ENCODE measurements at regions not wholly inside any gene's neighbourhood (a gene's known extent, or its start where the extent isn't known, plus 50 kb on each side); places are given as distances from the start of the nearest gene placed in this dataset.

- Histone ChIP-seq H3K9me3 (ENCODE audit: insufficient read depth, low read length) (no peaks in the 10 kb centered on the region), H3K27me3 (ENCODE audit: insufficient read depth, insufficient read length) (no peaks in the 10 kb centered on the region), H3K4me1 (ENCODE audit: insufficient read depth, insufficient read length) (no peaks in the 10 kb centered on the region), H3K36me3 (ENCODE audit: insufficient read depth, insufficient read length, low read length) (no peaks in the 10 kb centered on the region), H3K9ac (ENCODE audit: insufficient read length, low read depth) (no peak overlapping the region), H3K4me3 (ENCODE audit: insufficient read length, low read depth) (no peak overlapping the region)
- DNase-seq (ENCODE audit: low read depth, low spot score): no peak
- TF ChIP-seq YY1 (IDR thresholded peaks at IDR 0.05; ENCODE audit: insufficient read depth, insufficient read length): no peak
- no peak for TF ChIP-seq SUZ12 (IDR thresholded peaks at IDR 0.05; ENCODE audit: extremely low read depth, insufficient read depth, insufficient read length)
- no peak for TF ChIP-seq ZNF274 (IDR thresholded peaks at IDR 0.05; ENCODE audit: low read depth, low read length)
Measured at GRCh38 chr6:102356170-102356569, 962.7 kb downstream of the GRIK2 start.

GRCh38 chr6:102355578-102355977 is 962.1 kb downstream of the GRIK2 start:
- TF ChIP-seq ZNF274 (IDR thresholded peaks at IDR 0.05; ENCODE audit: low read depth, low read length) (no peak), SUZ12 (IDR thresholded peaks at IDR 0.05; ENCODE audit: extremely low read depth, insufficient read depth, insufficient read length) (no peak), YY1 (IDR thresholded peaks at IDR 0.05; ENCODE audit: insufficient read depth, insufficient read length) (no peak)
- H3K9ac ChIP-seq (ENCODE audit: insufficient read length, low read depth): no peak overlapping the region
- no peaks in the 10 kb centered on the region for H3K9me3 ChIP-seq (ENCODE audit: insufficient read depth, low read length)
- H3K27me3 ChIP-seq (ENCODE audit: insufficient read depth, insufficient read length): no peaks in the 10 kb centered on the region
- peak; percentile 16 for DNase-seq (ENCODE audit: low read depth, low spot score)
- no peak overlapping the region for H3K4me3 ChIP-seq (ENCODE audit: insufficient read length, low read depth)
- no peaks in the 10 kb centered on the region for H3K36me3 ChIP-seq (ENCODE audit: insufficient read depth, insufficient read length, low read length)
- H3K4me1 ChIP-seq (ENCODE audit: insufficient read depth, insufficient read length): no peaks in the 10 kb centered on the region

- H3K4me3 ChIP-seq (ENCODE audit: insufficient read length, low read depth): no peak overlapping the region
Measured at GRCh38 chr6:102352552-102352951, 959.0 kb downstream of the GRIK2 start.

GRCh38 chr6:102344769-102345168 is 951.3 kb downstream of the GRIK2 start:
- Histone ChIP-seq H3K4me3 (ENCODE audit: insufficient read length, low read depth) (no peak overlapping the region), H3K27me3 (ENCODE audit: insufficient read depth, insufficient read length) (no peaks in the 10 kb centered on the region), H3K36me3 (ENCODE audit: insufficient read depth, insufficient read length, low read length) (no peaks in the 10 kb centered on the region), H3K9me3 (ENCODE audit: insufficient read depth, low read length) (no peaks in the 10 kb centered on the region; the same call in 1 of the 2 replicates), H3K9ac (ENCODE audit: insufficient read length, low read depth) (no peak overlapping the region), H3K4me1 (ENCODE audit: insufficient read depth, insufficient read length) (no peaks in the 10 kb centered on the region)
- DNase-seq (ENCODE audit: low read depth, low spot score): no peak
- TF ChIP-seq YY1 (IDR thresholded peaks at IDR 0.05; ENCODE audit: insufficient read depth, insufficient read length) (no peak), ZNF274 (IDR thresholded peaks at IDR 0.05; ENCODE audit: low read depth, low read length) (no peak)

More at GRCh38 chr6:102352552-102352951, 959.0 kb downstream of the GRIK2 start:
- no peak for DNase-seq (ENCODE audit: low read depth, low spot score)
- Histone ChIP-seq H3K9me3 (ENCODE audit: insufficient read depth, low read length) (no peaks in the 10 kb centered on the region; the same call in 1 of the 2 replicates), H3K4me1 (ENCODE audit: insufficient read depth, insufficient read length) (no peaks in the 10 kb centered on the region), H3K9ac (ENCODE audit: insufficient read length, low read depth) (no peak overlapping the region), H3K36me3 (ENCODE audit: insufficient read depth, insufficient read length, low read length) (no peaks in the 10 kb centered on the region), H3K27me3 (ENCODE audit: insufficient read depth, insufficient read length) (no peaks in the 10 kb centered on the region)
- no peak for TF ChIP-seq YY1 (IDR thresholded peaks at IDR 0.05; ENCODE audit: insufficient read depth, insufficient read length)
- no peak for TF ChIP-seq SUZ12 (IDR thresholded peaks at IDR 0.05; ENCODE audit: extremely low read depth, insufficient read depth, insufficient read length)
- TF ChIP-seq ZNF274 (IDR thresholded peaks at IDR 0.05; ENCODE audit: low read depth, low read length): no peak

GRCh38 chr6:102340311-102340710 is 946.8 kb downstream of the GRIK2 start:
- H3K4me1 ChIP-seq (ENCODE audit: insufficient read depth, insufficient read length): no peaks in the 10 kb centered on the region
- TF ChIP-seq ZNF274 (IDR thresholded peaks at IDR 0.05; ENCODE audit: low read depth, low read length) (no peak), YY1 (IDR thresholded peaks at IDR 0.05; ENCODE audit: insufficient read depth, insufficient read length) (no peak), SUZ12 (IDR thresholded peaks at IDR 0.05; ENCODE audit: extremely low read depth, insufficient read depth, insufficient read length) (no peak)
- no peak for DNase-seq (ENCODE audit: low read depth, low spot score)
- no peaks in the 10 kb centered on the region for H3K9me3 ChIP-seq (ENCODE audit: insufficient read depth, low read length)
- H3K27me3 ChIP-seq (ENCODE audit: insufficient read depth, insufficient read length): no peaks in the 10 kb centered on the region
- H3K9ac ChIP-seq (ENCODE audit: insufficient read length, low read depth): no peak overlapping the region
- H3K36me3 ChIP-seq (ENCODE audit: insufficient read depth, insufficient read length, low read length): no peaks in the 10 kb centered on the region
- H3K4me3 ChIP-seq (ENCODE audit: insufficient read length, low read depth): no peak overlapping the region

- no peak overlapping the region for H3K9ac ChIP-seq (ENCODE audit: insufficient read length, low read depth)
- no peaks in the 10 kb centered on the region for H3K9me3 ChIP-seq (ENCODE audit: insufficient read depth, low read length)
- H3K4me3 ChIP-seq (ENCODE audit: insufficient read length, low read depth): no peak overlapping the region
- no peak for TF ChIP-seq ZNF274 (IDR thresholded peaks at IDR 0.05; ENCODE audit: low read depth, low read length)
- TF ChIP-seq SUZ12 (IDR thresholded peaks at IDR 0.05; ENCODE audit: extremely low read depth, insufficient read depth, insufficient read length): no peak
- H3K36me3 ChIP-seq (ENCODE audit: insufficient read depth, insufficient read length, low read length): no peaks in the 10 kb centered on the region
- no peaks in the 10 kb centered on the region for H3K27me3 ChIP-seq (ENCODE audit: insufficient read depth, insufficient read length)
- H3K4me1 ChIP-seq (ENCODE audit: insufficient read depth, insufficient read length): no peaks in the 10 kb centered on the region
- DNase-seq (ENCODE audit: low read depth, low spot score): no peak
Measured at GRCh38 chr6:102333736-102334135, 940.2 kb downstream of the GRIK2 start.

GRCh38 chr6:102327697-102328225 is 934.3 kb downstream of the GRIK2 start:
- no peaks in the 10 kb centered on the region for H3K4me1 ChIP-seq (ENCODE audit: insufficient read depth, insufficient read length)
- TF ChIP-seq YY1 (IDR thresholded peaks at IDR 0.05; ENCODE audit: insufficient read depth, insufficient read length) (no peak), ZNF274 (IDR thresholded peaks at IDR 0.05; ENCODE audit: low read depth, low read length) (no peak), SUZ12 (IDR thresholded peaks at IDR 0.05; ENCODE audit: extremely low read depth, insufficient read depth, insufficient read length) (no peak)
- H3K27me3 ChIP-seq (ENCODE audit: insufficient read depth, insufficient read length): no peaks in the 10 kb centered on the region
- H3K36me3 ChIP-seq (ENCODE audit: insufficient read depth, insufficient read length, low read length): no peaks in the 10 kb centered on the region
- no peak for DNase-seq (ENCODE audit: low read depth, low spot score)
- no peak overlapping the region for H3K4me3 ChIP-seq (ENCODE audit: insufficient read length, low read depth)
- H3K9me3 ChIP-seq (ENCODE audit: insufficient read depth, low read length): no peaks in the 10 kb centered on the region
- H3K9ac ChIP-seq (ENCODE audit: insufficient read length, low read depth): no peak overlapping the region
